ENCODE measurements at regions not wholly inside any gene's neighbourhood (a gene's known extent, or its start where the extent isn't known, plus 50 kb on each side); places are given as distances from the start of the nearest gene placed in this dataset.

GRCh38 chr4:77438549-77438948 is 167.1 kb upstream of the CXCL13 start:
- H3F3A ChIP-seq (ENCODE audit: low read depth), result no peaks in the 10 kb centered on the region
- no peaks in the 10 kb centered on the region for H3K27me3 ChIP-seq (ENCODE audit: insufficient read depth, low read length, poor library complexity, severe bottlenecking)
- TF ChIP-seq, protein P1, sequence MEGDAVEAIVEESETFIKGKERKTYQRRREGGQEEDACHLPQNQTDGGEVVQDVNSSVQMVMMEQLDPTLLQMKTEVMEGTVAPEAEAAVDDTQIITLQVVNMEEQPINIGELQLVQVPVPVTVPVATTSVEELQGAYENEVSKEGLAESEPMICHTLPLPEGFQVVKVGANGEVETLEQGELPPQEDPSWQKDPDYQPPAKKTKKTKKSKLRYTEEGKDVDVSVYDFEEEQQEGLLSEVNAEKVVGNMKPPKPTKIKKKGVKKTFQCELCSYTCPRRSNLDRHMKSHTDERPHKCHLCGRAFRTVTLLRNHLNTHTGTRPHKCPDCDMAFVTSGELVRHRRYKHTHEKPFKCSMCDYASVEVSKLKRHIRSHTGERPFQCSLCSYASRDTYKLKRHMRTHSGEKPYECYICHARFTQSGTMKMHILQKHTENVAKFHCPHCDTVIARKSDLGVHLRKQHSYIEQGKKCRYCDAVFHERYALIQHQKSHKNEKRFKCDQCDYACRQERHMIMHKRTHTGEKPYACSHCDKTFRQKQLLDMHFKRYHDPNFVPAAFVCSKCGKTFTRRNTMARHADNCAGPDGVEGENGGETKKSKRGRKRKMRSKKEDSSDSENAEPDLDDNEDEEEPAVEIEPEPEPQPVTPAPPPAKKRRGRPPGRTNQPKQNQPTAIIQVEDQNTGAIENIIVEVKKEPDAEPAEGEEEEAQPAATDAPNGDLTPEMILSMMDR (conservative IDR thresholded peaks at IDR 0.05; ENCODE audit: low read length), result no peak
- no peak for TF ChIP-seq EZH2phosphoT487 (IDR thresholded peaks at IDR 0.05; ENCODE audit: borderline replicate concordance)
- H3K4me2 ChIP-seq (ENCODE audit: low read depth, low read length, poor library complexity, severe bottlenecking), result no peak overlapping the region
- H3K9ac ChIP-seq (ENCODE audit: low read depth, low read length, poor library complexity, severe bottlenecking), result no peak overlapping the region
- H3K9me2 ChIP-seq (replicated peaks; ENCODE audit: low read depth, low read length), result no peaks in the 10 kb centered on the region
- no peaks in the 10 kb centered on the region for H3K79me2 ChIP-seq (ENCODE audit: insufficient read depth, low read length)
- no peaks in the 10 kb centered on the region for H3K36me3 ChIP-seq (ENCODE audit: insufficient read depth, low read length)
- H2AFZ ChIP-seq (ENCODE audit: low read length), result no peak overlapping the region
- H3K4me3 ChIP-seq (ENCODE audit: low read length, poor library complexity, severe bottlenecking), result no peak overlapping the region
- no peaks in the 10 kb centered on the region for H3K9me3 ChIP-seq (ENCODE audit: insufficient read depth, low read depth, low read length)
- no peaks in the 10 kb centered on the region for H4K20me1 ChIP-seq (ENCODE audit: insufficient read depth, low read length, poor library complexity, severe bottlenecking)
- H3K4me1 ChIP-seq (ENCODE audit: insufficient read depth, low read length, poor library complexity, severe bottlenecking), result no peaks in the 10 kb centered on the region

DNA sequence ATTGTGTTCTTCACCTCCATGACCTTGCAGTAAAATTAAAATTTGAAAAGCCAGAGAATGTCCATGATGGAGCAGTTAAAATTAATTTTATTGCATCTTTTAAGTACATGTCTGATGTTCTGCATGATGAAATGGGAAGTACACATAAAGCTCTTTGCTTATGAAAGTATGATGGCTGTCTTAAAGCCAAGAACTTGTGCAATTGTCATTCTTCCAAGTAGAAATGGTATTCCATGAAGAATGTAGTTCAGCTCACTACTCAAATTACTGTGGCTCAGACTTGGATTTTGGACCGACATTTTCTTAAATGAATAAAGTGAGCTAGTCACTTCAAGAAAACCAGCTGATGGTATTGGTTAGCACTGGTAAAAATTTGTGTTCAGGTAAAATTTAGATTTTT is 161.7 kb upstream of the CXCL13 start:
- no peaks in the 10 kb centered on the region for H3K27me3 ChIP-seq (ENCODE audit: insufficient read depth, low read length, poor library complexity, severe bottlenecking)
- H3K36me3 ChIP-seq (ENCODE audit: insufficient read depth, low read length), result no peaks in the 10 kb centered on the region
- no peak overlapping the region for H3K4me3 ChIP-seq (ENCODE audit: low read length, poor library complexity, severe bottlenecking)
- H3K4me1 ChIP-seq (ENCODE audit: insufficient read depth, low read length, poor library complexity, severe bottlenecking), result no peaks in the 10 kb centered on the region
- no peak overlapping the region for H3K4me2 ChIP-seq (ENCODE audit: low read depth, low read length, poor library complexity, severe bottlenecking)
- no peaks in the 10 kb centered on the region for H3K9me2 ChIP-seq (replicated peaks; ENCODE audit: low read depth, low read length)
- H4K20me1 ChIP-seq (ENCODE audit: insufficient read depth, low read length, poor library complexity, severe bottlenecking), result no peaks in the 10 kb centered on the region
- H3K9ac ChIP-seq (ENCODE audit: low read depth, low read length, poor library complexity, severe bottlenecking), result no peak overlapping the region
- TF ChIP-seq, protein P1 (conservative IDR thresholded peaks at IDR 0.05; ENCODE audit: low read length), result no peak
- no peak for TF ChIP-seq EZH2phosphoT487 (IDR thresholded peaks at IDR 0.05; ENCODE audit: borderline replicate concordance)
- no peak overlapping the region for H2AFZ ChIP-seq (ENCODE audit: low read length)
- no peaks in the 10 kb centered on the region for H3K79me2 ChIP-seq (ENCODE audit: insufficient read depth, low read length)
- no peaks in the 10 kb centered on the region for H3F3A ChIP-seq (ENCODE audit: low read depth)
- no peaks in the 10 kb centered on the region for H3K9me3 ChIP-seq (ENCODE audit: insufficient read depth, low read depth, low read length)

DNA sequence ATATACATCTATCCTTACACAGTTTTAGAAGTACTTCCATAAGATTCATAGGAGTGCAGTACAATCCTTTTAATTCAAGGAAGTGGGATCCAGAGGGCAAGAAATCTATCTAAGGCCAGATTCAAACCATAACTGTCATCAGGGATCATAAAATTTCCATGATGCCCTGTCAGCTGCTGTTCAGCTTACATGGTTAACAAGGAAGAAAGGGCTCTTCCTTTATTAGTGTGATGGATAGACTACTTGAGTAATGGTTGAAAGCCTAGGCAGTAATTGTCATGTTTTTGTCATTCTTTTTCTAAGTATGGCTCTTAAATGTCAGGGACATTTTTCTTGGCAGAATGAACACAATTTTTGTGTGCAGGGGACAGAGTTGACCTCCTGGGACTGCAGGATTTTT is 159.8 kb upstream of the CXCL13 start:
- H3K9me2 ChIP-seq (replicated peaks; ENCODE audit: low read depth, low read length), result no peaks in the 10 kb centered on the region
- H3K4me3 ChIP-seq (ENCODE audit: low read length, poor library complexity, severe bottlenecking), result no peak overlapping the region
- no peaks in the 10 kb centered on the region for H3K36me3 ChIP-seq (ENCODE audit: insufficient read depth, low read length)
- H3K79me2 ChIP-seq (ENCODE audit: insufficient read depth, low read length), result no peaks in the 10 kb centered on the region
- no peaks in the 10 kb centered on the region for H4K20me1 ChIP-seq (ENCODE audit: insufficient read depth, low read length, poor library complexity, severe bottlenecking)
- H3K9me3 ChIP-seq (ENCODE audit: insufficient read depth, low read depth, low read length), result no peaks in the 10 kb centered on the region
- H2AFZ ChIP-seq (ENCODE audit: low read length), result no peak overlapping the region
- H3K9ac ChIP-seq (ENCODE audit: low read depth, low read length, poor library complexity, severe bottlenecking), result no peak overlapping the region
- no peaks in the 10 kb centered on the region for H3K27me3 ChIP-seq (ENCODE audit: insufficient read depth, low read length, poor library complexity, severe bottlenecking)
- no peaks in the 10 kb centered on the region for H3F3A ChIP-seq (ENCODE audit: low read depth)
- H3K4me1 ChIP-seq (ENCODE audit: insufficient read depth, low read length, poor library complexity, severe bottlenecking), result no peaks in the 10 kb centered on the region
- no peak overlapping the region for H3K4me2 ChIP-seq (ENCODE audit: low read depth, low read length, poor library complexity, severe bottlenecking)
- no peak for TF ChIP-seq EZH2phosphoT487 (IDR thresholded peaks at IDR 0.05; ENCODE audit: borderline replicate concordance)
- TF ChIP-seq, protein P1 (conservative IDR thresholded peaks at IDR 0.05; ENCODE audit: low read length), result no peak

Data from Loucy (cell line).